ENCODE measurements at regions not wholly inside any gene's neighbourhood (a gene's known extent, or its start where the extent isn't known, plus 50 kb on each side); places are given as distances from the start of the nearest gene placed in this dataset.
"Not testable (repeated sequence)": the region's sequence is repeated elsewhere in the genome, so short reads cannot be mapped to it uniquely, and the experiment has no call there.

- CTCF ChIA-PET; H3K9ac ChIP-seq (ENCODE audit: low read length); H3K36me3 ChIP-seq (ENCODE audit: control insufficient read depth in 1 of 2, insufficient read depth in 2 of 2, low read length in 2 of 2): not testable (repeated sequence)
These were observed 328.9 kb downstream of the BCAT1 start for GRCh38 chr12:24619954-24620353.

GRCh38 chr12:24617471-24617870 lies 331.4 kb downstream of the BCAT1 start:
- H3K4me2 ChIP-seq (ENCODE audit: low read length) = no peak overlapping the region
- no peak for DNase-seq (ENCODE audit: low read depth, low spot score)
- ChIA-PET RAD21 (ENCODE audit: low non-redundant PET in 1 of 2, low total read pairs in 2 of 2, uncharacterized antibody in 2 of 2, unreplicated experiment in 2 of 2) (no interaction called here), POLR2A (no interaction called here), CTCF (no interaction called here)
- H2AFZ ChIP-seq (ENCODE audit: low read depth, low read length, poor library complexity, severe bottlenecking) = no peak overlapping the region
- H3K9me3 ChIP-seq (ENCODE audit: control insufficient read depth in 1 of 2, insufficient read depth in 1 of 2, low read depth in 1 of 2, low read length in 2 of 2) = peaks cover 4 to 22% of the 10 kb centered on the region in 2 experiments; a peak in 2 of 4 replicates
- intact Hi-C loops (cut with micrococcal nuclease) = no loop called here
- H3K4me3 ChIP-seq (replicated peaks in 1 of 2; ENCODE audit: low read depth in 1 of 2, low read length in 2 of 2) = no peak overlapping the region
- H3K27me3 ChIP-seq (ENCODE audit: insufficient read depth, low read length) = no peaks in the 10 kb centered on the region
- no peak for ATAC-seq
- no peaks in the 10 kb centered on the region for H3K9me2 ChIP-seq (ENCODE audit: insufficient read depth)
- H3K27ac ChIP-seq (ENCODE audit: low read depth, low read length) = no peak overlapping the region
- no peaks in the 10 kb centered on the region for H3K79me2 ChIP-seq (ENCODE audit: insufficient read depth, low read length)
- TF ChIP-seq SP1 (IDR thresholded peaks at IDR 0.05; ENCODE audit: low read depth) = no peak
- no peak for TF ChIP-seq RAD21 (IDR thresholded peaks at IDR 0.05; ENCODE audit: low read depth)
- no peak for TF ChIP-seq FOSL1 (IDR thresholded peaks at IDR 0.05; ENCODE audit: low read depth)
- TF ChIP-seq JUND (IDR thresholded peaks at IDR 0.05) = no peak
- TF ChIP-seq ZNF274 (IDR thresholded peaks at IDR 0.05; ENCODE audit: low read depth, low read length) = no peak
- no peak for TF ChIP-seq TCF7L2 (IDR thresholded peaks at IDR 0.05; ENCODE audit: borderline replicate concordance, extremely low read depth, insufficient read depth, insufficient read length)
- TF ChIP-seq MAX (IDR thresholded peaks at IDR 0.05) = no peak
- TF ChIP-seq ELF1 (IDR thresholded peaks at IDR 0.05; ENCODE audit: borderline replicate concordance, low read depth) = no peak
- no peak for TF ChIP-seq SRF (IDR thresholded peaks at IDR 0.05; ENCODE audit: low read depth)
- no peak for TF ChIP-seq EZH2phosphoT487 (IDR thresholded peaks at IDR 0.05; ENCODE audit: borderline replicate concordance)
- TF ChIP-seq CTCF (IDR thresholded peaks at IDR 0.05 in 2 of 3, conservative IDR thresholded peaks at IDR 0.05 in 1 of 3; ENCODE audit: borderline replicate concordance in 1 of 3, insufficient read depth in 1 of 3, low read depth in 2 of 3, low read length in 2 of 3) = no peak
- H3K4me1 ChIP-seq (ENCODE audit: control insufficient read depth in 1 of 2, insufficient read depth in 2 of 2, low read length in 2 of 2) = no peaks in the 10 kb centered on the region
- no TSS peak for BruUV-seq (replicated peaks)
- no peaks in the 10 kb centered on the region for H4K20me1 ChIP-seq (ENCODE audit: insufficient read depth)
- H3K36me3 ChIP-seq (ENCODE audit: control insufficient read depth in 1 of 2, insufficient read depth in 2 of 2, low read length in 2 of 2) = no peaks in the 10 kb centered on the region
- H3K9ac ChIP-seq (ENCODE audit: low read length) = no peak overlapping the region

More at GRCh38 chr12:24619954-24620353, 328.9 kb downstream of the BCAT1 start:
- H4K20me1 ChIP-seq (ENCODE audit: insufficient read depth); H3K27me3 ChIP-seq (ENCODE audit: insufficient read depth, low read length); H3K79me2 ChIP-seq (ENCODE audit: insufficient read depth, low read length); RAD21 ChIA-PET (ENCODE audit: low non-redundant PET in 1 of 2, low total read pairs in 2 of 2, uncharacterized antibody in 2 of 2, unreplicated experiment in 2 of 2); H3K4me3 ChIP-seq (replicated peaks in 1 of 2; ENCODE audit: low read depth in 1 of 2, low read length in 2 of 2); H3K4me1 ChIP-seq (ENCODE audit: control insufficient read depth in 1 of 2, insufficient read depth in 2 of 2, low read length in 2 of 2); H2AFZ ChIP-seq (ENCODE audit: low read depth, low read length, poor library complexity, severe bottlenecking); H3K4me2 ChIP-seq (ENCODE audit: low read length); POLR2A ChIA-PET; H3K9me2 ChIP-seq (ENCODE audit: insufficient read depth); DNase-seq (ENCODE audit: low read depth, low spot score); BruUV-seq (replicated peaks); ATAC-seq; intact Hi-C loops (cut with micrococcal nuclease); H3K27ac ChIP-seq (ENCODE audit: low read depth, low read length): not testable (repeated sequence)
- H3K9me3 ChIP-seq (ENCODE audit: control insufficient read depth in 1 of 2, insufficient read depth in 1 of 2, low read depth in 1 of 2, low read length in 2 of 2) = peaks cover 0 to 13% of the 10 kb centered on the region in 2 experiments; a peak in 2 of 4 replicates

All from HCT116 (cell line).